B cell (primary cell): ENCODE measurements at regions not wholly inside any gene's neighbourhood (a gene's known extent, or its start where the extent isn't known, plus 50 kb on each side); places are given as distances from the start of the nearest gene placed in this dataset.

ENCODE experiments used
- ATAC-seq: fragments of 200-7000 bp; cut with Tn5 transposase; one replicate; pipeline ENCODE4 v1.10.0; 2021; ENCODE audit warnings: low read depth, mild to moderate bottlenecking, moderate number of reproducible peaks, moderate library complexity
- CTCF ChIA-PET: fragments of 350-600 bp; sonication (Branson Sonifier 250); formaldehyde crosslinking; loops from one replicate; lab custom pipeline; 2021; ENCODE audit warnings: antibody characterized with exemption, inconsistent platforms; lab: Charles Lee
- POLR2A ChIA-PET: fragments of 350-600 bp; sonication (Branson Sonifier 250); formaldehyde crosslinking; loops from one replicate; lab custom pipeline; 2021; ENCODE audit warnings: antibody characterized with exemption; lab: Charles Lee
- DNase-seq: peaks from one replicate; pipeline ENCODE4 v3.0.0; 2013
- H2AFZ ChIP-seq: 2 replicates; pipeline ENCODE4 v1.6.1; 2012; ENCODE audit warnings: mild to moderate bottlenecking, low read depth, low read length; ENCODE audit not compliant: insufficient read depth, poor library complexity, severe bottlenecking
- H3K27ac ChIP-seq, 2 donors: 1 replicate in 1 of 2; 2 replicates in 1 of 2; pipeline ENCODE4 v1.5.1; 2012 to 2013; ENCODE audit warnings: low read length in 2 of 2, mild to moderate bottlenecking in 2 of 2, moderate library complexity in 1 of 2
- H3K27me3 ChIP-seq, 4 experiments: fragments of 200-600 bp in 1 of 4; sonication (generic) in 1 of 4; replicated peaks in 1 of 4; 1 replicate in 2 of 4; 2 replicates in 2 of 4; pipeline versions ENCODE4 v1.6.1 to v1.7.0; 2013 to 2016; ENCODE audit warnings: low read length in 3 of 4, mild to moderate bottlenecking in 2 of 4, mixed read lengths in 1 of 4, moderate library complexity in 1 of 4; ENCODE audit not compliant: insufficient read depth in 4 of 4, control insufficient read depth in 3 of 4; ENCODE audit errors: control extremely low read depth in 1 of 4
- H3K36me3 ChIP-seq, 2 experiments: replicated peaks in 1 of 2; 1 replicate in 1 of 2; 2 replicates in 1 of 2; pipeline versions ENCODE4 v1.6.1 to v1.7.1; 2013; ENCODE audit warnings: low read length in 1 of 2; ENCODE audit not compliant: insufficient read depth in 2 of 2, control insufficient read depth in 1 of 2; ENCODE audit errors: control extremely low read depth in 1 of 2, extremely low read depth in 1 of 2
- H3K4me1 ChIP-seq, 2 donors: fragments of 200-600 bp in 1 of 2; sonication (generic) in 1 of 2; 1 replicate in 1 of 2; 2 replicates in 1 of 2; pipeline versions ENCODE4 v1.5.1 to v1.6.1; 2013 to 2017; ENCODE audit warnings: low read length in 2 of 2; ENCODE audit not compliant: control insufficient read depth in 2 of 2, insufficient read depth in 2 of 2
- H3K4me2 ChIP-seq: replicated peaks from 2 replicates; pipeline ENCODE3; 2012; ENCODE audit warnings: mild to moderate bottlenecking, low read depth, low read length; ENCODE audit not compliant: poor library complexity, severe bottlenecking
- H3K4me3 ChIP-seq, 5 experiments: fragments of 200-600 bp in 1 of 5; sonication (generic) in 1 of 5; 1 replicate in 3 of 5; 2 replicates in 2 of 5; pipeline versions ENCODE4 v1.5.1 to v1.7.0; 2011 to 2016; ENCODE audit warnings: low read length in 4 of 5, mild to moderate bottlenecking in 4 of 5, low read depth in 2 of 5, control low read depth in 1 of 5, moderate library complexity in 1 of 5; ENCODE audit not compliant: insufficient read depth in 1 of 5; ENCODE audit errors: control extremely low read depth in 1 of 5, extremely low read depth in 1 of 5
- H3K79me2 ChIP-seq: fragments of 200-600 bp; sonication (generic); one replicate; pipeline ENCODE4 v1.6.0; 2016; ENCODE audit warnings: low read length; ENCODE audit not compliant: control insufficient read depth, insufficient read depth
- H3K9ac ChIP-seq: fragments of 200-600 bp; sonication (generic); 2 replicates; pipeline ENCODE4 v1.6.1; 2017; ENCODE audit warnings: mild to moderate bottlenecking, low read length, moderate library complexity
- H3K9me3 ChIP-seq, 3 donors: one replicate each; pipeline versions ENCODE4 v1.6.1 to v1.7.1; 2013; ENCODE audit warnings: low read length in 2 of 3; ENCODE audit not compliant: control insufficient read depth in 2 of 3, insufficient read depth in 1 of 3; ENCODE audit errors: control extremely low read depth in 1 of 3
- H4K20me1 ChIP-seq: 2 replicates; pipeline ENCODE4 v1.6.0; 2012; ENCODE audit warnings: mild to moderate bottlenecking, low read length; ENCODE audit not compliant: insufficient read depth, control insufficient read depth, poor library complexity, severe bottlenecking
- H3K27ac Mint-ChIP-seq: one replicate; pipeline ENCODE4 v1.8.0; 2021; ENCODE audit warnings: mixed read lengths
- H3K27me3 Mint-ChIP-seq: one replicate; pipeline ENCODE4 v1.8.0; 2021; ENCODE audit warnings: mixed read lengths
- H3K4me1 Mint-ChIP-seq: one replicate; pipeline ENCODE4 v1.8.0; 2021; ENCODE audit warnings: mixed read lengths
- H3K4me3 Mint-ChIP-seq: one replicate; pipeline ENCODE4 v1.8.0; 2021; ENCODE audit warnings: mixed read lengths
- H3K9me3 Mint-ChIP-seq: one replicate; pipeline ENCODE4 v1.8.0; 2022; ENCODE audit warnings: mixed read lengths; ENCODE audit not compliant: insufficient read depth
- EZH2 ChIP-seq: IDR thresholded peaks from 2 replicates; pipeline ENCODE4 v1.6.1; 2012; ENCODE audit warnings: borderline replicate concordance, low read depth, mild to moderate bottlenecking, moderate library complexity, low read length; ENCODE audit not compliant: insufficient read depth, poor library complexity, severe bottlenecking
- WGBS: methylation state at CpG from one replicate; pipeline ENCODE4 v1.1.5; 2013; ENCODE audit warnings: missing lambda C conversion rate; ENCODE audit not compliant: insufficient coverage; 5-methylcytosine and 5-hydroxymethylcytosine counted together
- intact Hi-C: fragments of 100-400 bp; cut with micrococcal nuclease; formaldehyde crosslinking; loops from one replicate; pipeline ENCODE4 v1.10.0; 2022

DNA sequence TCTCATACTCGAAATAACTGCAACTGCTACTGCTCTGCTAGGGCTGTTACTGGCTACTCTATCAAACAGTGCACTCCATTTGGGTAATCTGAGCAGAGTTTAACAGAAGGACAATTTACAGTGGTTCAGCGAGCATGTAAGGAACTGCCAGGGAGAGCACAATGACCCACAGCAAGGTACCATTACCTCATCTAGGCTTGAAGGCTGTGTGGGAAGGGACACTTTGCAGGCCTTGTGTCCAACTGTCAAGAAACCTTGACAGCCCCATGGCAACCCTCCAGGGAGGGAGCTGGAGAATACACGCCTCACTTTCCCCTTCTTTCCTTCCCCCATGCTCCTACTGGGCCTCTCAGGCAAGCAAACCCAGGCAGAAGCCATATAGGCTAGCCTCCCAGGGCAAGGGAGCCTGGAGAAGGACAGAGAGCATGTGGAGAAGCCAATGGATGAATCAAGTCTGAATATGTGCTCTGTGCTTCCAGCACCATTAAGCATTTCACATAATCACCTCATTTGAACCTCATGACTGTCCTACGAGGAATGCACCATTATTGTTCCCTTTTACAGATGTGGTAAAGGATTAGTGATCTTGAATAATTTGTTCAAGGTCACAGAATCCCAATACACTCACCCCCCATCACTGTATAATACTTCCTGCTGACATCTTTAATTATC lies 49.9 kb upstream of the JAK2 start:
- Histone ChIP-seq H3K9me3 (no peaks in the 10 kb centered on the region), H3K27ac (no peak overlapping the region), H3K4me2 (no peak overlapping the region), H3K4me3 (no peak overlapping the region), H3K36me3 (no peaks in the 10 kb centered on the region), H3K27me3 (no peaks in the 10 kb centered on the region), H2AFZ (no peak overlapping the region), H3K79me2 (no peaks in the 10 kb centered on the region), H3K4me1 (peaks cover 40 to 41% of the 10 kb centered on the region in 2 donors), H4K20me1 (no peaks in the 10 kb centered on the region), H3K9ac (no peak overlapping the region)
- ChIA-PET CTCF (interaction anchor here (1.5 kb wide), 1 partner anchor 50 kb away, joined by 3 read pairs; the partner anchor contains the start of gene JAK2), POLR2A (no interaction called here)
- intact Hi-C loops = no loop called here
- no peak for TF ChIP-seq EZH2
- no peaks in the 10 kb centered on the region for H3K27me3 Mint-ChIP-seq
- ATAC-seq (no peak), DNase-seq (no peak)
- H3K4me1 Mint-ChIP-seq = peaks cover 41% of the 10 kb centered on the region
- WGBS = no CpG with 5 or more reads among the region's 4 CpGs
- no peak overlapping the region for H3K4me3 Mint-ChIP-seq
- H3K9me3 Mint-ChIP-seq = no peaks in the 10 kb centered on the region
- no peak overlapping the region for H3K27ac Mint-ChIP-seq
